ENCODE measurements at regions not wholly inside any gene's neighbourhood (a gene's known extent, or its start where the extent isn't known, plus 50 kb on each side); places are given as distances from the start of the nearest gene placed in this dataset.

GRCh38 chr10:8577686-8578085 is 523.2 kb downstream of the GATA3 start:
- TF ChIP-seq CTCF (IDR thresholded peaks at IDR 0.05): no peak
- no peak for TF ChIP-seq POLR2A (IDR thresholded peaks at IDR 0.05)
